T-helper 2 cell (primary cell): ENCODE measurements at regions not wholly inside any gene's neighbourhood (a gene's known extent, or its start where the extent isn't known, plus 50 kb on each side); places are given as distances from the start of the nearest gene placed in this dataset.

Experiments
- DNase-seq, 5 experiments: peaks; one replicate each; pipeline versions ENCODE4 v3.0.0 to v3.0.0-alpha.2; 2012 to 2022

GRCh38 chr10:28250782-28251181, 52.1 kb downstream of the MPP7 start:
- DNase-seq = peak in 1 of 5 experiments; percentile 19

- no peak for DNase-seq
Measured at GRCh38 chr10:28250358-28250757, 52.5 kb downstream of the MPP7 start.

GRCh38 chr10:28249512-28249911, 53.4 kb downstream of the MPP7 start:
- no peak for DNase-seq

GRCh38 chr10:28248092-28248491, 54.8 kb downstream of the MPP7 start:
- DNase-seq = no peak

- no peak for DNase-seq
Measured at GRCh38 chr10:28246023-28246422, 56.8 kb downstream of the MPP7 start.

GRCh38 chr10:28243923-28244322, 58.9 kb downstream of the MPP7 start:
- no peak for DNase-seq

- DNase-seq = no peak
Measured at GRCh38 chr10:28242555-28243204, 60.2 kb downstream of the MPP7 start.

- DNase-seq = peak in 2 of 5 experiments; percentile 12 to 50
Measured at GRCh38 chr10:28241741-28242399, 61.0 kb downstream of the MPP7 start.

GRCh38 chr10:28240400-28240799, 62.5 kb downstream of the MPP7 start:
- DNase-seq = no peak

GRCh38 chr10:28236591-28236990, 66.3 kb downstream of the MPP7 start:
- no peak for DNase-seq

GRCh38 chr10:28220811-28221210, 82.1 kb downstream of the MPP7 start:
- no peak for DNase-seq

GRCh38 chr10:28219251-28219650, 83.6 kb downstream of the MPP7 start:
- DNase-seq = no peak

GRCh38 chr10:28217848-28218247, 85.0 kb downstream of the MPP7 start:
- DNase-seq = peak in 1 of 5 experiments; percentile 47

- DNase-seq = no peak
Measured at GRCh38 chr10:28215930-28216329, 86.9 kb downstream of the MPP7 start.

- no peak for DNase-seq
Measured at GRCh38 chr10:28214219-28214618, 88.6 kb downstream of the MPP7 start.

GRCh38 chr10:28211759-28212158, 91.1 kb downstream of the MPP7 start:
- no peak for DNase-seq

GRCh38 chr10:28207799-28208198, 95.1 kb downstream of the MPP7 start:
- DNase-seq = no peak

- no peak for DNase-seq
Measured at GRCh38 chr10:28202941-28203352, 99.9 kb downstream of the MPP7 start.

GRCh38 chr10:28201410-28202400, 101.2 kb downstream of the MPP7 start:
- DNase-seq = no peak

GRCh38 chr10:28200775-28201174, 102.1 kb downstream of the MPP7 start:
- no peak for DNase-seq

GRCh38 chr10:28199941-28200340, 102.9 kb downstream of the MPP7 start:
- DNase-seq = no peak

GRCh38 chr10:28190196-28190595, 112.7 kb downstream of the MPP7 start:
- no peak for DNase-seq

GRCh38 chr10:28188526-28188925, 114.3 kb downstream of the MPP7 start:
- no peak for DNase-seq
